OCI-LY7 (cell line): ENCODE measurements at regions not wholly inside any gene's neighbourhood (a gene's known extent, or its start where the extent isn't known, plus 50 kb on each side); places are given as distances from the start of the nearest gene placed in this dataset.

Experiments used
- BruUV-seq: library from RNA; stranded (reverse); fragments of 400-500 nt; replicated peaks from 2 replicates; lab custom pipeline; 2021; lab: Mats Ljungman, UMichigan
- CTCF ChIA-PET: fragments of 300-600 bp; sonication (Branson Sonifier 250); formaldehyde crosslinking; loops from one replicate; lab custom pipeline; 2022; ENCODE audit warnings: antibody characterized with exemption; ENCODE audit not compliant: unreplicated experiment; lab: Charles Lee
- POLR2A ChIA-PET: fragments of 300-600 bp; sonication (Branson Sonifier 250); formaldehyde crosslinking; loops from one replicate; lab custom pipeline; 2022; ENCODE audit warnings: antibody characterized with exemption; lab: Charles Lee
- DNase-seq: peaks from one replicate; pipeline ENCODE4 v3.0.0-alpha.2; 2015; ENCODE audit warnings: low spot score
- H2AFZ ChIP-seq: fragments of 200-600 bp; sonication (generic), shearing (Covaris generic); 2 replicates; pipeline ENCODE4 v1.6.1; 2014; ENCODE audit warnings: mild to moderate bottlenecking, antibody characterized with exemption, low read length, moderate library complexity
- H3K27ac ChIP-seq: fragments of 200-600 bp; sonication (generic); 2 replicates; pipeline ENCODE4 v1.5.1; 2014; ENCODE audit warnings: mixed run types, low read depth, mild to moderate bottlenecking, moderate library complexity, low read length, inconsistent platforms; ENCODE audit not compliant: poor library complexity, severe bottlenecking
- H3K36me3 ChIP-seq: fragments of 200-600 bp; sonication (generic); 2 replicates; pipeline ENCODE4 v1.6.1; 2014; ENCODE audit warnings: mild to moderate bottlenecking, antibody characterized with exemption, low read length, moderate library complexity, mixed read lengths; ENCODE audit not compliant: insufficient read depth
- H3K4me1 ChIP-seq: fragments of 200-600 bp; sonication (generic); 2 replicates; pipeline ENCODE4 v1.5.1; 2014; ENCODE audit warnings: mild to moderate bottlenecking, low read length; ENCODE audit not compliant: insufficient read depth, poor library complexity, severe bottlenecking
- H3K4me2 ChIP-seq: fragments of 200-600 bp; sonication (generic); 2 replicates; pipeline ENCODE4 v1.6.1; 2014; ENCODE audit warnings: mild to moderate bottlenecking, low read length
- H3K4me3 ChIP-seq: fragments of 200-600 bp; sonication (generic); 2 replicates; pipeline ENCODE4 v1.5.1; 2014; ENCODE audit warnings: mild to moderate bottlenecking, low read depth, low read length; ENCODE audit not compliant: poor library complexity, severe bottlenecking
- H3K79me2 ChIP-seq: fragments of 200-600 bp; sonication (generic); 2 replicates; pipeline ENCODE4 v1.6.1; 2016; ENCODE audit warnings: low read depth, mild to moderate bottlenecking, low read length, moderate library complexity, mixed read lengths; ENCODE audit not compliant: insufficient read depth
- H3K9me2 ChIP-seq: fragments of 200-600 bp; sonication (generic); 2 replicates; pipeline ENCODE4 v1.6.1; 2016; ENCODE audit warnings: mild to moderate bottlenecking, low read length, mixed read lengths; ENCODE audit not compliant: insufficient read depth
- H3K9me3 ChIP-seq: fragments of 200-600 bp; sonication (generic); 2 replicates; pipeline ENCODE4 v1.6.1; 2014; ENCODE audit warnings: mild to moderate bottlenecking, mixed run types, low read length, mixed read lengths
- H4K20me1 ChIP-seq: fragments of 200-600 bp; sonication (generic); 2 replicates; pipeline ENCODE4 v1.6.1; 2014; ENCODE audit warnings: mild to moderate bottlenecking, antibody characterized with exemption, low read length, moderate library complexity, mixed read lengths; ENCODE audit not compliant: insufficient read depth
- EZH2phosphoT487 ChIP-seq: fragments of 200-600 bp; sonication (generic); IDR thresholded peaks from 2 replicates; pipeline ENCODE4 v1.6.1; 2018; ENCODE audit warnings: low read depth, borderline replicate concordance, mild to moderate bottlenecking, mixed run types, antibody characterized with exemption, low read length, moderate library complexity, mixed read lengths
- intact Hi-C: fragments of 100-400 bp; cut with micrococcal nuclease; formaldehyde crosslinking; loops from one replicate; pipeline ENCODE4 v1.10.0; 2022; ENCODE audit not compliant: unreplicated experiment
- TF ChIP-seq, protein P1 (sequence below): fragments of 200-600 bp; sonication (generic); conservative IDR thresholded peaks from 2 replicates; pipeline ENCODE4 v1.5.1; 2014; ENCODE audit warnings: mild to moderate bottlenecking, antibody characterized with exemption, low read length, moderate library complexity, mixed read lengths

DNA sequence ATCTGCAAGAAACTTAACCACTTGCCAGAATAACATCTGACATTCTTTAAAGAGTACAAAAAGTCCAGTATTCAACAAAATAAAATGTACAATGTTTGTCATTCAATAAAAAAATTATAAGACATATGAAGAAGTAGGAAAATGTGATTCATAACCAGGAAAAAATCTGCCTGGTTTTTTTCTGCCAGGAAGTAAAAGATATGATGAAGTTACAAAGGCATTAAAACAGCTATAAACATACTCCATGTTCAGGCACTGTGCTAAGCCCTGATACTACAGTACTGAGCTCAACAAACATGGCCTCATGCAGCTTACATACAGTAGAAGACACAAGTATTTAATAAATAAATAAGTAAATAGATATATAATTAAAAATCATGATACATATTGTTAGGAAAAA, 178.4 kb upstream of the STT3B start:
- Histone ChIP-seq H2AFZ (no peak overlapping the region), H3K4me3 (no peak overlapping the region), H3K4me2 (no peak overlapping the region), H3K9me2 (no peaks in the 10 kb centered on the region), H3K27ac (no peak overlapping the region), H3K36me3 (no peaks in the 10 kb centered on the region), H3K9me3 (0 out of 2 replicates have a peak, but pooled peaks cover 8% of the 10 kb centered on the region), H3K79me2 (no peaks in the 10 kb centered on the region), H4K20me1 (no peaks in the 10 kb centered on the region), H3K4me1 (no peaks in the 10 kb centered on the region)
- ChIA-PET CTCF (no interaction called here), POLR2A (interaction anchor here (0.6 to 1.3 kb wide), 5 partner anchors 12 to 492 kb away, joined by 3 to 7 read pairs (median 3); no protein-coding TSS in a partner anchor)
- DNase-seq: no peak
- intact Hi-C loops: no loop called here
- TF ChIP-seq, protein P1, sequence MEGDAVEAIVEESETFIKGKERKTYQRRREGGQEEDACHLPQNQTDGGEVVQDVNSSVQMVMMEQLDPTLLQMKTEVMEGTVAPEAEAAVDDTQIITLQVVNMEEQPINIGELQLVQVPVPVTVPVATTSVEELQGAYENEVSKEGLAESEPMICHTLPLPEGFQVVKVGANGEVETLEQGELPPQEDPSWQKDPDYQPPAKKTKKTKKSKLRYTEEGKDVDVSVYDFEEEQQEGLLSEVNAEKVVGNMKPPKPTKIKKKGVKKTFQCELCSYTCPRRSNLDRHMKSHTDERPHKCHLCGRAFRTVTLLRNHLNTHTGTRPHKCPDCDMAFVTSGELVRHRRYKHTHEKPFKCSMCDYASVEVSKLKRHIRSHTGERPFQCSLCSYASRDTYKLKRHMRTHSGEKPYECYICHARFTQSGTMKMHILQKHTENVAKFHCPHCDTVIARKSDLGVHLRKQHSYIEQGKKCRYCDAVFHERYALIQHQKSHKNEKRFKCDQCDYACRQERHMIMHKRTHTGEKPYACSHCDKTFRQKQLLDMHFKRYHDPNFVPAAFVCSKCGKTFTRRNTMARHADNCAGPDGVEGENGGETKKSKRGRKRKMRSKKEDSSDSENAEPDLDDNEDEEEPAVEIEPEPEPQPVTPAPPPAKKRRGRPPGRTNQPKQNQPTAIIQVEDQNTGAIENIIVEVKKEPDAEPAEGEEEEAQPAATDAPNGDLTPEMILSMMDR: no peak
- no peak for TF ChIP-seq EZH2phosphoT487
- BruUV-seq: no TSS peak

DNA sequence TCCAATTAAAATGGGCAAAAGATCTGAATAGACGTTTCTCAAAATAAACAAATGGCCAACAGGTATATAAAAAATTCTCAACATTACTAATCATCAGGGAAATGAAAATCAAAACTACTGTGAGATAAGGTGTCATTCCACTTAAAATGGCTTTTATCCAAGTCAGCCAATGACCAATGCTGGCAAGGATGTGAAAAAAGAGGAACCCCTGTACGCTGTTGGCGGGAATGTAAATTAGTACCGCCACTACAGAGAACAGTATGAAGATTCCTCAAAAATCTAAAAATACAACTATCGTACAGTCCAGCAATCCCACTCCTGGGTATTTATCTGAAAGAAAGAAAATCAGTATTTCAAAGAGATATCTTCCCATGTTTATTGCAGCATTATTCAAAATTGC, 176.9 kb upstream of the STT3B start:
- H3K4me1 ChIP-seq: no peaks in the 10 kb centered on the region
- no peak for DNase-seq
- 0 out of 2 replicates have a peak, but pooled peaks cover 8% of the 10 kb centered on the region for H3K9me3 ChIP-seq
- POLR2A ChIA-PET: interaction anchor here (0.8 kb wide), 1 partner anchor 79 kb away, joined by 3 read pairs; no protein-coding TSS in a partner anchor
- no peak for TF ChIP-seq EZH2phosphoT487
- TF ChIP-seq, protein P1: no peak
- no peak overlapping the region for H2AFZ ChIP-seq
- no peaks in the 10 kb centered on the region for H3K79me2 ChIP-seq
- BruUV-seq: no TSS peak
- H3K9me2 ChIP-seq: no peaks in the 10 kb centered on the region
- intact Hi-C loops: no loop called here
- no peak overlapping the region for H3K4me2 ChIP-seq
- no peak overlapping the region for H3K4me3 ChIP-seq
- CTCF ChIA-PET: no interaction called here
- H3K27ac ChIP-seq: no peak overlapping the region
- no peaks in the 10 kb centered on the region for H3K36me3 ChIP-seq
- no peaks in the 10 kb centered on the region for H4K20me1 ChIP-seq

DNA sequence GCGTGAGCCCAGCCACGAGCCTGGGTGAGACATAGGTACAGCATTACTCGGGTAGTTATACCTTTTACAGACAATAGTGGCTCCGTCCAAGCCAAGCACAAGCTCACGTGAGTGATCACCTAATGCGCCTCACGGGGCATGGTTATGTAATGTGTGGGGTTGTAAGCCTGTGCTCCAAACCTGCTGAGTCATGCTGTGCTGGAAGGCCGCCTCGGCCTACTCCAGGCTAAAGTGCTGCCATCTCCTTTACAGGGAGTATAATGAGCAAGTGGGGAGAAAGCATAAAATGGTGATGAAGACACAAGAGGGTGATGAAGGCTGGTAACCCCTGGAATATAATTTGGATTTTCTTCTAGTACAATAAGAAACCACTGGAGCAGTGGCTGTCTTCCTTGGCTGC, 175.8 kb upstream of the STT3B start:
- Histone ChIP-seq H3K27ac (no peak overlapping the region), H3K36me3 (no peaks in the 10 kb centered on the region), H2AFZ (no peak overlapping the region), H3K4me1 (no peaks in the 10 kb centered on the region), H3K9me3 (0 out of 2 replicates have a peak, but pooled peaks cover 8% of the 10 kb centered on the region), H4K20me1 (no peaks in the 10 kb centered on the region), H3K4me2 (no peak overlapping the region), H3K79me2 (no peaks in the 10 kb centered on the region), H3K4me3 (no peak overlapping the region), H3K9me2 (no peaks in the 10 kb centered on the region)
- no TSS peak for BruUV-seq
- TF ChIP-seq EZH2phosphoT487: no peak
- TF ChIP-seq, protein P1: no peak
- intact Hi-C loops: no loop called here
- ChIA-PET POLR2A (interaction anchor here (0.6 kb wide), 2 partner anchors 10 to 345 kb away, joined by 3 read pairs; no protein-coding TSS in a partner anchor), CTCF (no interaction called here)
- DNase-seq: no peak
